HEK293 (cell line): ENCODE measurements at regions not wholly inside any gene's neighbourhood (a gene's known extent, or its start where the extent isn't known, plus 50 kb on each side); places are given as distances from the start of the nearest gene placed in this dataset.

Experiments used
- GLI2 ChIP-seq: fragments of 450-650 bp; formaldehyde crosslinking; IDR thresholded peaks from 2 replicates; pipeline ENCODE4; 2017; ENCODE audit warnings: missing biosample characterization, missing genetic modification characterization, low read depth, borderline replicate concordance
- REST ChIP-seq: fragments of 450-650 bp; formaldehyde crosslinking; IDR thresholded peaks from 2 replicates; pipeline ENCODE4 v1.5.1; 2016; ENCODE audit warnings: missing biosample characterization, missing genetic modification characterization
- ZNF23 ChIP-seq: fragments of 450-650 bp; formaldehyde crosslinking; IDR thresholded peaks from 2 replicates; pipeline ENCODE4 v1.5.1; 2016; ENCODE audit warnings: missing biosample characterization, missing genetic modification characterization, borderline replicate concordance
- ZNF768 ChIP-seq: fragments of 450-650 bp; formaldehyde crosslinking; IDR thresholded peaks from 2 replicates; pipeline ENCODE4 v1.5.1; 2018; ENCODE audit warnings: missing biosample characterization, mild to moderate bottlenecking, missing genetic modification characterization
- ZNF837 ChIP-seq: fragments of 450-650 bp; formaldehyde crosslinking; IDR thresholded peaks from 2 replicates; pipeline ENCODE4 v1.5.1; 2016; ENCODE audit warnings: missing biosample characterization, missing genetic modification characterization
- TF ChIP-seq, protein P1 (sequence below): fragments of 450-650 bp; formaldehyde crosslinking; IDR thresholded peaks from 2 replicates; pipeline ENCODE4 v1.5.1; 2016; ENCODE audit warnings: missing biosample characterization, missing genetic modification characterization
- TF ChIP-seq, protein P2 (sequence below): fragments of 450-650 bp; formaldehyde crosslinking; IDR thresholded peaks from 2 replicates; pipeline ENCODE4 v1.5.1; 2016; ENCODE audit warnings: missing biosample characterization, missing genetic modification characterization
- TF ChIP-seq, protein P3 (sequence below): fragments of 450-650 bp; formaldehyde crosslinking; optimal IDR thresholded peaks from 2 replicates; pipeline ENCODE3; 2016; ENCODE audit warnings: missing biosample characterization, mild to moderate bottlenecking, missing genetic modification characterization

- TF ChIP-seq, protein P1, sequence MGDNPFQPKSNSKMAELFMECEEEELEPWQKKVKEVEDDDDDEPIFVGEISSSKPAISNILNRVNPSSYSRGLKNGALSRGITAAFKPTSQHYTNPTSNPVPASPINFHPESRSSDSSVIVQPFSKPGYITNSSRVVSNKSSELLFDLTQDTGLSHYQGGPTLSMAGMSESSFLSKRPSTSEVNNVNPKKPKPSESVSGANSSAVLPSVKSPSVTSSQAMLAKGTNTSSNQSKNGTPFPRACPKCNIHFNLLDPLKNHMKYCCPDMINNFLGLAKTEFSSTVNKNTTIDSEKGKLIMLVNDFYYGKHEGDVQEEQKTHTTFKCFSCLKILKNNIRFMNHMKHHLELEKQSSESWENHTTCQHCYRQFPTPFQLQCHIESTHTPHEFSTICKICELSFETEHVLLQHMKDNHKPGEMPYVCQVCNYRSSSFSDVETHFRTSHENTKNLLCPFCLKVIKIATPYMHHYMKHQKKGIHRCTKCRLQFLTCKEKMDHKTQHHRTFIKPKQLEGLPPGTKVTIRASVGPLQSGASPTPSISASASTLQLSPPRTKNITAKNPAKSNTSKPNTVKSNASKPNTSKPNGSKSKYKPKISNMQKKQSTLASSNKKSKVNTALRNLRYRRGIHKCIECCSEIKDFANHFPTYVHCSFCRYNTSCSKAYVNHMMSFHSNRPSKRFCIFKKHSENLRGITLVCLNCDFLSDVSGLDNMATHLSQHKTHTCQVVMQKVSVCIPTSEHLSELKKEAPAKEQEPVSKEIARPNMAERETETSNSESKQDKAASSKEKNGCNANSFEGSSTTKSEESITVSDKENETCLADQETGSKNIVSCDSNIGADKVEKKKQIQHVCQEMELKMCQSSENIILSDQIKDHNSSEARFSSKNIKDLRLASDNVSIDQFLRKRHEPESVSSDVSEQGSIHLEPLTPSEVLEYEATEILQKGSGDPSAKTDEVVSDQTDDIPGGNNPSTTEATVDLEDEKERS (tag by site-specific recombination) = no peak
- TF ChIP-seq ZNF768 (no peak), ZNF23 (tag by site-specific recombination) (no peak), ZNF837 (tag by site-specific recombination) (no peak), GLI2 (tag by site-specific recombination) (no peak), REST (tag by site-specific recombination) (no peak)
- TF ChIP-seq, protein P2, sequence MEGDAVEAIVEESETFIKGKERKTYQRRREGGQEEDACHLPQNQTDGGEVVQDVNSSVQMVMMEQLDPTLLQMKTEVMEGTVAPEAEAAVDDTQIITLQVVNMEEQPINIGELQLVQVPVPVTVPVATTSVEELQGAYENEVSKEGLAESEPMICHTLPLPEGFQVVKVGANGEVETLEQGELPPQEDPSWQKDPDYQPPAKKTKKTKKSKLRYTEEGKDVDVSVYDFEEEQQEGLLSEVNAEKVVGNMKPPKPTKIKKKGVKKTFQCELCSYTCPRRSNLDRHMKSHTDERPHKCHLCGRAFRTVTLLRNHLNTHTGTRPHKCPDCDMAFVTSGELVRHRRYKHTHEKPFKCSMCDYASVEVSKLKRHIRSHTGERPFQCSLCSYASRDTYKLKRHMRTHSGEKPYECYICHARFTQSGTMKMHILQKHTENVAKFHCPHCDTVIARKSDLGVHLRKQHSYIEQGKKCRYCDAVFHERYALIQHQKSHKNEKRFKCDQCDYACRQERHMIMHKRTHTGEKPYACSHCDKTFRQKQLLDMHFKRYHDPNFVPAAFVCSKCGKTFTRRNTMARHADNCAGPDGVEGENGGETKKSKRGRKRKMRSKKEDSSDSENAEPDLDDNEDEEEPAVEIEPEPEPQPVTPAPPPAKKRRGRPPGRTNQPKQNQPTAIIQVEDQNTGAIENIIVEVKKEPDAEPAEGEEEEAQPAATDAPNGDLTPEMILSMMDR (tag by site-specific recombination) = no peak
- TF ChIP-seq, protein P3, sequence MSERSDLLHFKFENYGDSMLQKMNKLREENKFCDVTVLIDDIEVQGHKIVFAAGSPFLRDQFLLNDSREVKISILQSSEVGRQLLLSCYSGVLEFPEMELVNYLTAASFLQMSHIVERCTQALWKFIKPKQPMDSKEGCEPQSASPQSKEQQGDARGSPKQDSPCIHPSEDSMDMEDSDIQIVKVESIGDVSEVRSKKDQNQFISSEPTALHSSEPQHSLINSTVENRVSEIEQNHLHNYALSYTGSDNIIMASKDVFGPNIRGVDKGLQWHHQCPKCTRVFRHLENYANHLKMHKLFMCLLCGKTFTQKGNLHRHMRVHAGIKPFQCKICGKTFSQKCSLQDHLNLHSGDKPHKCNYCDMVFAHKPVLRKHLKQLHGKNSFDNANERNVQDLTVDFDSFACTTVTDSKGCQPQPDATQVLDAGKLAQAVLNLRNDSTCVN (tag by site-specific recombination) = no peak
Measured at GRCh38 chr2:174020026-174020425, 54.9 kb upstream of the SP3 start.
